ENCODE measurements at regions not wholly inside any gene's neighbourhood (a gene's known extent, or its start where the extent isn't known, plus 50 kb on each side); places are given as distances from the start of the nearest gene placed in this dataset.
"Not testable (repeated sequence)": the region's sequence is repeated elsewhere in the genome, so short reads cannot be mapped to it uniquely, and the experiment has no call there.

DNA sequence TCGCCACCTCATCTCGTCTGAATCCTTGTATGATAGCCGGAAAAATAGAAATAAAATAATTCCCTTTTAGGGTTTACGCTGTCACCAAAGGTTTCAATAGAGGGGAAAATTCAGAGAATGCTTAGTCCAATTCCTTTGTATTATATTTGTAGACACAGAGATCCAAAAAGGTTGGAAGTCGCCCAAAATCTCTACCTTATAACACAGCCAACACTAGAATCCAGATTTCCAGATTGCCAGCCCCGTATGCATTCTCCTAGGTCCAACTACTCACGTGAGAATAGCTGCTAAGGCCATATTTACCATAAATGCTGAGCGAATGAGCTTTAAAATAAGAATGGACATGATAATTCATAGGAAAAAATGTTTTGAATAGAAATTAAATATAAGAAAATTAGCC, 124.5 kb downstream of the KCNK1 start:
- Mint-ChIP-seq H3K4me3 (no peak overlapping the region), H3K27ac (no peak overlapping the region), H3K36me3 (ENCODE audit: low read depth) (no peaks in the 10 kb centered on the region), H3K4me1 (no peaks in the 10 kb centered on the region), H3K9me3 (no peaks in the 10 kb centered on the region), H3K27me3 (ENCODE audit: low read depth) (no peaks in the 10 kb centered on the region)
- TF ChIP-seq, protein P1, sequence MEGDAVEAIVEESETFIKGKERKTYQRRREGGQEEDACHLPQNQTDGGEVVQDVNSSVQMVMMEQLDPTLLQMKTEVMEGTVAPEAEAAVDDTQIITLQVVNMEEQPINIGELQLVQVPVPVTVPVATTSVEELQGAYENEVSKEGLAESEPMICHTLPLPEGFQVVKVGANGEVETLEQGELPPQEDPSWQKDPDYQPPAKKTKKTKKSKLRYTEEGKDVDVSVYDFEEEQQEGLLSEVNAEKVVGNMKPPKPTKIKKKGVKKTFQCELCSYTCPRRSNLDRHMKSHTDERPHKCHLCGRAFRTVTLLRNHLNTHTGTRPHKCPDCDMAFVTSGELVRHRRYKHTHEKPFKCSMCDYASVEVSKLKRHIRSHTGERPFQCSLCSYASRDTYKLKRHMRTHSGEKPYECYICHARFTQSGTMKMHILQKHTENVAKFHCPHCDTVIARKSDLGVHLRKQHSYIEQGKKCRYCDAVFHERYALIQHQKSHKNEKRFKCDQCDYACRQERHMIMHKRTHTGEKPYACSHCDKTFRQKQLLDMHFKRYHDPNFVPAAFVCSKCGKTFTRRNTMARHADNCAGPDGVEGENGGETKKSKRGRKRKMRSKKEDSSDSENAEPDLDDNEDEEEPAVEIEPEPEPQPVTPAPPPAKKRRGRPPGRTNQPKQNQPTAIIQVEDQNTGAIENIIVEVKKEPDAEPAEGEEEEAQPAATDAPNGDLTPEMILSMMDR (IDR thresholded peaks at IDR 0.05; ENCODE audit: unreplicated experiment in 3 of 3) = no peak

DNA sequence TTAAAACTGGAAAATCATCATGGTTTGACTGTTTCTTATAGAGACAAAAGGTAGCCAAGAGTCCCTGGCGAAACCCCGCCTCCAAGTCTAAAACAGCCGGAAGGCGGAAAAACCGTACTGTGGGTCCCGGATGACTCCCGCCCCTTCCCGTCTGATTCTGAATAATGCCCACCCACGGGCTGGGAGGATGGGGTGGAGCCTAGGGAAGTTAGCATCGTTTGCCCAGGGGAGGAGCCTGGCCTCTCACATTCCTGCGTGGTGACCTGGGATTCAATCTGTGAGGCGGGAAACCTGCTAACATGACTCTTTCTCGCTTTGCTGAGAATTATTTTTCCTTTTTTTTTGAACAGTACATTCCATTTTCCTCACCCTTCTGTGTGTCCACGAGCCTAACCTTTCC, 124.9 kb downstream of the KCNK1 start:
- Mint-ChIP-seq H3K27ac (no peak overlapping the region), H3K27me3 (ENCODE audit: low read depth) (no peaks in the 10 kb centered on the region), H3K36me3 (ENCODE audit: low read depth) (no peaks in the 10 kb centered on the region)

DNA sequence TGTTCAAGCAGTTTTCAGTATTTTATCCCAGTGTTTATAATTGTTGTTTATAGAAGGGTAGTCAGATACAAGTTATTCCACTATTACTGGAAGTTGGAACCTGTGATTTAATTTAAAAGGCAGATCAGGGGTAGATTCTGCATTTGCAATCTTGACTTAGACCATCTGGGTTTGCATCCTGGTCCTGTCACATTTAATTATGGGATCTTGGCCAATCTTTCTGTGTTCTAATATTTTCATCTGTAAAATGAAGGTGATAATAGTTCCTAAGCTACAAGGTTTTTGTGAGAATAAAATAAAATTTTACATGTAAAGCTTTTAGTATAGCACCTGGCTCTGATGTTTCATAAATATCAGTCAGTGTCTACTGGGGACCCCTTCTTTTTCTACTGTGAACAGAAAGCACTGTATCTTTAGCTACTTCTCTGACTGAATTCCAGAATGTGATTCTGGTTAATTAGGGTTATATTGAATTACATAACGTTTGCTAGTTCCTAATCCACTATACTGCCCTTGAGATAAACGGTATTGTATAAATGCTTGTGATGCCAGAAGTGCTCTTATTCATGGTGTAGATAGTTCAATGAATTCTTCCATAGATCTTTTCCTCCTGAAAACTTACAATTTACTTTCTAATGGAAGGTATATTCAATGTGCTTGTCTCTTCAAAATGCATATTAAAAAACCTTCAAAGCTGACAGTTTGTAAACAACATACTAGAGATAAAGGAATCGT, 131.0 kb downstream of the KCNK1 start:
- TF ChIP-seq, protein P1 (IDR thresholded peaks at IDR 0.05; ENCODE audit: unreplicated experiment in 3 of 3) = no peak
- Mint-ChIP-seq H3K27me3 (ENCODE audit: low read depth) (peaks cover 13% of the 10 kb centered on the region), H3K36me3 (ENCODE audit: low read depth) (no peaks in the 10 kb centered on the region), H3K27ac (no peak overlapping the region), H3K9me3 (no peaks in the 10 kb centered on the region), H3K4me1 (peaks cover 14% of the 10 kb centered on the region), H3K4me3 (no peak overlapping the region)

More for the DNA sequence above, 124.9 kb downstream of the KCNK1 start:
- TF ChIP-seq, protein P1 (IDR thresholded peaks at IDR 0.05; ENCODE audit: unreplicated experiment in 3 of 3) = no peak
- Mint-ChIP-seq H3K4me3 (no peak overlapping the region), H3K4me1 (no peaks in the 10 kb centered on the region), H3K9me3 (no peaks in the 10 kb centered on the region)

DNA sequence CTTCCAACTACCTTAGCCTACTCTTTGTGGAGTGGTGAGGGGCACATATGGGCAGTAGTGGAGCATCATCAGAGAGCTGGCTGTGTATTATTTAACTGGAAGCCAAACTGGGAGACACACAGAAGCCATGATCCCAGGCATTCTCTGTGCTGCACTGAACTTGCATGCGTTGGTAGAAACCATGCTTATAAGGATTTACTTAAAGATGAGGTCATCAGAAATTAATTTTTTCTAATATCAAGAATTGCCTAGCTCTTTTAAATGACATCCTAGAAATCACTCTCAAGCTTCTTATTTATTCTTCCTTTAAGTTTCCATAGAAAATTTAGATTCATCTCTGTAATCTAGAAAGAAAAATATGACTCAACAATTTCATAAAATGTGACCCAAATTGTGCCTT, 136.2 kb downstream of the KCNK1 start:
- Mint-ChIP-seq H3K4me1 (peaks cover 14% of the 10 kb centered on the region), H3K9me3 (no peaks in the 10 kb centered on the region), H3K27me3 (ENCODE audit: low read depth) (peaks cover 8% of the 10 kb centered on the region), H3K27ac (no peak overlapping the region), H3K4me3 (no peak overlapping the region), H3K36me3 (ENCODE audit: low read depth) (no peaks in the 10 kb centered on the region)
- TF ChIP-seq, protein P1 (IDR thresholded peaks at IDR 0.05; ENCODE audit: unreplicated experiment in 3 of 3) = no peak

DNA sequence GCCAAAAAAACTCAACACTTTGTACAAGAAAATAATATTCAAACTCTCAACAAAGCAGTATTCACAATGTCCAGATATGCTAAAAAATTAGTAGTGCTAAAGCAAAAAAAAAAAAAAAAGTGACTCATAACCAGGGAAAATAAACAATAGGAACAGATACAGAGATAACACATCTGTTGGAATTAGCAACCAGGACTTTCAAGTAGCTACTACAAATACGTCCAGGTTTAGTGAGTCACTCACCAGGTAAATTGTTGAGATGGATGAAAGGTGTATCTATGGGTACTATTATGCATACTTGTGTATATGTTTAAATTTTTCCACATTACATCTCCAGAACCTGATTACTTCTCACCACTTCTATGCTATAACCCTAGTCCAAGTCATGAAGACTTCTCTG, 144.8 kb upstream of the SLC35F3 start:
- Mint-ChIP-seq H3K4me1 (no peaks in the 10 kb centered on the region), H3K4me3 (no peak overlapping the region), H3K9me3 (peaks cover 2% of the 10 kb centered on the region), H3K27me3 (ENCODE audit: low read depth) (peaks cover 33% of the 10 kb centered on the region), H3K36me3 (ENCODE audit: low read depth) (no peaks in the 10 kb centered on the region), H3K27ac (no peak overlapping the region)
- TF ChIP-seq, protein P1 (IDR thresholded peaks at IDR 0.05; ENCODE audit: unreplicated experiment in 3 of 3) = no peak

DNA sequence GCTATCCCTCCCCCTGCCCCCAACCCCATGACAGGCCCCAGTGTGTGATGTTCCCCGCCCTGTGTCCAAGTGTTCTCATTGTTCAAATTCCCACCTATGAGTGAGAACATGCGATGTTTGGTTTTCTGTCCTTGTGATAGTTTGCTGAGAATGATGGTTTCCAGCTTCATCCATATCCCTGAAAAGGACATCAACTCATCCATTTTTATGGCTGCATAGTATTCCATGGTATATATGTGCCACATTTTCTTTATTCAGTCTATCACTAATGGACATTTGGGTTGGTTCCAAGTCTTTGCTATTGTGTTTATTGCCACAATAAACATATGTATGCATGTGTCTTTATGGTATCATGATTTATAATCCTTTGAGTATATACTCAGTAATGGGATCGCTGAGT, 140.2 kb upstream of the SLC35F3 start:
- H3K36me3 Mint-ChIP-seq (ENCODE audit: low read depth); H3K27ac Mint-ChIP-seq; H3K4me1 Mint-ChIP-seq; H3K4me3 Mint-ChIP-seq: not testable (repeated sequence)
- Mint-ChIP-seq H3K9me3 (peaks cover 23% of the 10 kb centered on the region), H3K27me3 (ENCODE audit: low read depth) (peaks cover 29% of the 10 kb centered on the region)
